NCI-H748 (cell line): ENCODE measurements at regions not wholly inside any gene's neighbourhood (a gene's known extent, or its start where the extent isn't known, plus 50 kb on each side); places are given as distances from the start of the nearest gene placed in this dataset.
"Not testable (repeated sequence)": the region's sequence is repeated elsewhere in the genome, so short reads cannot be mapped to it uniquely, and the experiment has no call there.

Experiments
- DNase-seq: peaks from one replicate; lab custom pipeline; 2025; ENCODE audit not compliant: unreplicated experiment; lab: John Stamatoyannopoulos, UW

DNA sequence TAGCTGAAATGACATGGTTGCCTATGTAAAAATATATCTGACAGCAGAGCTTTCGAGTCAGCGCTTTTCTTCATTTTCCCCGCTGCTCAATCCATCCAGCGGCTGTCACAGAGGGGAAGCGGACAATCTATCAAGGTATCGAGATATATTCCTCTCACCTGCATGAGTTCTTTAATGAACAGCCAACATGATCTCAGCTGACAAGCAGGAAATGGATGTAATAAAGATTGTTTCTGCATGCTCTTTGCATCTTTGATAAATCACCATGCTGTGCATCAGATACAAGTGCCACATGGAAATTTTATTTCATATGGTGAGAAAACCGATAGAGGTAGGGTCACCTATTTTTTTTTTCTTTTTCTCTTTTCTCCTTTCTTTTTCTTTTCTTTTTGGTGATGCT, 602.3 kb upstream of the MMS22L start:
- peak; percentile 54 for DNase-seq

DNA sequence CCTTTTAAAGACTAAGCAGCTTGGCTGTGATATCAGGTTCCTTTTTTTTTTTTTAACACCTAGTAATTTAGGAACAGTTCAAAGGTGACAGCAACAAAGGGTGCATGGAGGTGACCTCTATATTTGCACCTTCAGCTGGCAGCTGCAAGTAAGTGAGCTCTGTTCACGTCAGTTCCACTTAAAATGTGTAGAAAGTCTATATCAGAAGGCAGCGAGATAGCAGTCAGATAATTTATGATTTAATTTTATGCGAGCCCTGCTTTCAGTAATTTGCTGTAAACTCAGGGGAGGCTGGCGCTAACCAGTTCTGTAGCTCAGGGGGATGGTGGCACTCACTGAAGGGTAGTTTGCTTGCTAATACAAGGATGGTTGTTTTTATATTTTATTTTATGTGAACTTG, 602.8 kb upstream of the MMS22L start:
- peak; percentile 44 for DNase-seq

DNA sequence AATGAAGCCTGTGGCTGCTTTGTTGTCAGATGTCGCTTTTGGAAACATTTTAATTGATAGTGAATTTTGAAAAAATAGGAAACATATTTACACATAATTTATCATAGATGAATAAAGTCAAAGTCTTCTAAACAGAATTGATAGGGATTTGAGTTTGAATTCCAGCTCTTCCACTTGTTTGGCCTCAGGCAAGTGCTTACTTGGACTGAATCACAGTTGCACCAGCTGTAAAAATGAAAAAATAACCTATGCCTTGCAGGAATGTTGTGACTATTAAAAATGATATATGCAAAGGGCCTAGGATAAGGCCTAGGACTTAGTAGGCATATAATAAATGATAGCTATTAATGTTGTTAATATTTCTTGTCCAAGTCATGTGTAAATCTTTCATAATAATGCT, 618.5 kb upstream of the MMS22L start:
- DNase-seq: no peak

DNA sequence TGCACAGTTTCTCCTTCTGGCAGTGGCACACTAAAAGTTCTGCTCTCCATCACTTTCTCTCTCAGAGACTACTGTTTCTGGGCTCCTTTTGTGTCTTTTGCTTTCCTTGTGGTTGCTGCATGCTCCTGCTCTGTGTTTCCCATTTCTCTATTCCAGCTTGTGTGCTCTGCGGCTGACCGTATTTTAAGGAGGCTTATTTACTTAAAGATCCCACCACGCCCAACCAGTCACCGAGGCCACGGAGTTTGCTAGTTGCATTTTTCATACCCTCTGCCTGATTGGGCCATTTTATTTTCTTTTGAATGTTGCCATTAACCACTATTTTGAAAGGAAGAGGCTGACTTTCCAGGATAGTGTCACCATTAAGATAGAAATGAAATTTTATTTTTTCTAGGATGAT, 626.4 kb upstream of the MMS22L start:
- peak; percentile 20 for DNase-seq

DNA sequence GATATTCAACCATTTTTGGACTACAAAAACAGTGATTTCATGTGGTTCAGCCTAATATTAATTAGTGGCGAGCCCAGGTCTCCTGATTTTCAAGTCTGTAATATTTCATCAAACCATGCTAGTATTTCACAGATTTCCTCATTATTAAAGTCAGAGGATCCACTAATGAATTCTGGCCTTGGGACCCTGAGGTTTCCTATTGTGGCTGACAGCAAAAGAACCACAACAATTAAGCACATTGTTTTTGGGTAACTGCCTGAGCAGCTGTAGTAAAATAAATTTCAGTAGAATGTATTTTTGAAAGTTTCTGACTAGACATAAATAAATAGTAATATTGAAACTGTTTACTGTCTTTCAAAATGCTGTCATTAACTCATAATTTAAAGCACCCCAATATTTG, 630.7 kb upstream of the MMS22L start:
- no peak for DNase-seq

DNA sequence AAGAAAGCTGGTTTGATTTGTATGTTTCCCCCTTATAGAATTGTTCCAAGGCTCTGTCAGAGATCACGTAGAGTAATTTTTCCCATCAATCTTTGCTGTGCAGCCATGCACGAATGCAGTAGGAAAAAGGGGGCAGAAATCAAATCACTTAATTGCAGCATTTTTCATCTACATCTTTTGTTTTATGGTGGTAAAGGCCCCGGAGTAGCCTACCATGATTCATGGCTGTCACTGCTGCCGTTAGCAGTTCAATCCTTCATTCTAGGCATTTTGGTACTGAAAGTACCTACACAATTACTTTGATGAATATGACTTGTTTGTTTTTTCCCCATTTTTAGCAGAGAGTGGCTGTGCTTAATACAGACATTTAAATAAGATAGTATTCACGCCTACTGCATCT, 631.9 kb upstream of the MMS22L start:
- DNase-seq: no peak

DNA sequence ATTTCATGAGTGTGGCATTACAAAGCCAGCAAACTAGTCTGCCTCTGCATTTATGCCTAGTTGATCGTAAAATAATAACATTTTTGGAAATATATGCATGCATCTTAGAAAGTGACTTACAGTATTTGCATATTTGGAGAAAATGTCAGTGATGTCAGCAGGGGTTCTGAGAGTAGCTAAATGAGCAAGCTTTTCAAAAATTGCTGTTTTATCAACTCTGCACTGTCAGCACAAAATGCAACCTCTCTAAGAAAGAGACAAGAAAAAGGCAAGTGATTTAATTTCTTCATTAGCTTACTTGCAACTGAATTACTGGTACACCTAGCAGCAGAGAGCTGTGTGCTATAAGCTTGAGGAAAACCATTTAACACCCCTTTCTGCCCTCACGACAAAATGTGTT, 632.5 kb upstream of the MMS22L start:
- DNase-seq: no peak

DNA sequence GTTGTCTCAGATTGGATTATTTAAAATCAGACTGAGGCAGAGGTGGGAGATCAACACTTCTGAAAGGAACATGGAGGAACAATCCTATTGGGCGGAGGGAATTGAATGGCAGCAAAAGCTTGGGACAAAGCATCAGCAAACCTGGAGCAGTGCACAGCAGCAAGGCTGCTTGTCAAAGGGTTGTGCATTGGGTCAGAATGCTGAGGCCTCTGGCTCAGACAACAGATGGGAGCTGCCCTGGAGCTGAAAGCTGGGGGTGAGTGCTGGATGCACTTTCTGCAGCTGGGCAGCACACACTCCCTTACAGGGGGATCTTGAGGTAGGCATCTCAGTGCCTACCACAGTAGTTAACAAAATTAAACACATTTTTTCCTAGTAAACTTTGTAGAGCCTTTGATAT, 634.4 kb upstream of the MMS22L start:
- DNase-seq: no peak

DNA sequence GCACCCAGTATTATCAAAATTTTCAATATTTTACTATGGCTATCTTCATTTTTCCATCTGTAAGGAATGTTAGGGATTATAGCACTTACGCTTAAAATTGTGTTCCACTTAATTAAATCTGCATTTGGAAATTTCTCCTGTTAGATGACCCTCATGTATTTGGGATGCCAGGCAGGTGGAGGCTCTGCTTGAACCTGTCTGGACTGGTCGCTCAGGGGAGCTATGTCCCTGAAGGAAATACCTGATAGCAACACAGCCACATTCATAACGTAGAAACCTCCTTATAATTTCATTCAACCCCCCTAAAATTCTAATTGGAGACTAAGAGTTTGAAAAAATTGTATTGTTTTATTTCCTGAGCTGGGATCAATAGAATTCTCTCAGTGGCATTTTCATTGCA, 636.0 kb upstream of the MMS22L start:
- no peak for DNase-seq

DNA sequence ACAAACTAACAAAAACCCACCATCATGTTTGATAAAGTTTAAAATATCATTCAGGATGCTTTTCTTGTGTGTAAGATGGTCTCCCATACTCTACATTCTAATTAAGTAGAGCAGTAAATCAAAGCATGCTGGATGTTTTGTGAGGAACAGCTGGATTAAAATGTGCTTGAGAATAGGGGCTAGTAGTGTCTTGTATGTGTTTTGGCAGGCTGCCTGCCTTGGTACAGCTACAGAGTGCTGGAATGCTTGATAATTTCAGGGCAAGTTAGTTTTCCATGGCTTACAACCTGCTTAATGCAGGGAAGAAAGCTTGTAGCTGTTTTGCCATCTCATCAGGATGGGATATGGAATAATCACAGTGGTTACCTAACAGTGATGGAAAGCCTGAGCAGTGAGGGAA, 636.6 kb upstream of the MMS22L start:
- no peak for DNase-seq

DNA sequence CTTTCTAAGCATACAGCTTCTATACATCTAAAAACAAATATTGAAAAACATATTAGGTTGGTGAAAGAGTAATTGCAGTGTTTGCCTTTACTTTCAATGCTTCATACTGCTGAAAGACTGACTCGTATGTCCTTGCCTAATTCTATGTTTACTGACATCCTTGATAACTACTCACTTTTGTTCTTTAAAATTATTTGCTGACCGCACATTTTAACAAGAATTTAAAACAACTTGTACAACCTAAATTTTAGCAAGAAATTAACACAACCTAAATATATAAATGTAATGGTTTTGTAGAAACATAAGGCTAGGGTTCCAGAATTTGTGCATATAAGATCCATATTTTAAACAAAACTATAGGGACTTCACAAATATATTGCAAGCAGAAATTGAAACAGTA, 640.2 kb upstream of the MMS22L start:
- DNase-seq: peak; percentile 49

DNA sequence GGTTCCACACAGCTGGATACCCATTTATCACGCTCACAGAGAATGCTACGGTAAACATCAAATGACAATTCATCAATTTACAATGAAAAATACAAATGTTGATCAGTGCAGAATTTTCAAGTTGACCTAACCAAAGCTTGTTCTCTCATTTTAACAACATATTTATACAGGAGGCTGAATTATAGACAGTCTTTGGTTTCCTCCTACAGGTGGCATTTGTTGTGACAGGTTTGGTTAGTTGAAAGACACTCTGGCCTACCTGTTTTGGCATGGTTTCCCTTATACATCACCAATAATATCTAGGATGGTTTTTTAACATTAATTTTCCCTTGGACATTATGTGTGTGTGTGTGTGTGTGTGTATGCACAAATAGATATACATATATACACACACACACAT, 642.5 kb upstream of the MMS22L start:
- DNase-seq: peak; percentile 79

DNA sequence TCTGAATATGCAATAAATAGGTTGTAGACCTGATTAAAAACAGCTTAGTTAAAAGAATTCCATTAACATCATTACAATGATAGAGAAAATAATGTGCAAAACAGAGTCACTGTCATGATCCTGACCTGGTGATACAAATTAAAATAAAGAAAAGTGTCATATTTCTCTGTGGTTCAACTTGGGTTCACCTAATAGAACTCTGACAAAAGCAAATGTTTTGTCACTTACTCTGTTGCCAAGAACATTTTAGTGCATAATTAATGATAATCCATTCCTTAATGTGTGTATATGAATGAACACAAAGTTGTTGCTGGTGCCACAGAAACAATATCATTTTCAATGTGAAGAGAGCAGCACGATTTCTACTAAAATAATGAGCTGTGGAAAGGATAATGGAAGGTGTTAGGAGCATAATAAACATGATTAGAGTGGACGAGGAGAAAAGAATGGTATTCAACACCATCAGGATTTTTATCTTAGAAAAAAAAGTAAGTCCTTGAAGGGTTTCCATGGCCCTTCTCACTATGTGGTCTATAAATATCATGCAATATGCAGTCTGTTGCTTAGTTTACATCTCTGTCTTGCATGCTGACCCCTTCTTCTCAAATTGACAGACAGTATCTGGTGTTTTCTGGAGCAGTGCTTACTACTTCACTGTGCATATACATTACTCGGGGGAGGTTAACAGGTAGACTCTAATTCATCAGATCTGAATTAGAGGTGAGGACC, 656.6 kb upstream of the MMS22L start:
- DNase-seq: peak; percentile 59

DNA sequence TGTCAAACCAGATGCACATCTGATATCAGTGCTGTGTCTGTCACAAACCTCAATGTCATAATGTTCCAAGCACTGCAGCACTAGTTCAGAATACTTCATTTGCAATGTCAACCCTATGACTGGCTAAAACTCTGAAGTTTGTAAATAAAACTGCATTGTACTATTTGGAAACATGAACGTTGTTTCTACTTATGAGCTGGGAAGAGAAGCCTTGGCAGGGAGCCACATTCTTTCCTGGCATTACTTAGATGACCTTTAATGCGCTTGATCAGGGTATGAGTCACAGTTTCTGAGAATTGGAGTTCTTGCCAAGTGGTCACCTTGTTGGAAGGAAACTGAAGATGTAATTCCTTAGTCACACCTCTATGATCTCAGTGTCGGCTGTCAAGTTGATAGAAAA, 664.8 kb upstream of the MMS22L start:
- DNase-seq: peak; percentile 40

DNA sequence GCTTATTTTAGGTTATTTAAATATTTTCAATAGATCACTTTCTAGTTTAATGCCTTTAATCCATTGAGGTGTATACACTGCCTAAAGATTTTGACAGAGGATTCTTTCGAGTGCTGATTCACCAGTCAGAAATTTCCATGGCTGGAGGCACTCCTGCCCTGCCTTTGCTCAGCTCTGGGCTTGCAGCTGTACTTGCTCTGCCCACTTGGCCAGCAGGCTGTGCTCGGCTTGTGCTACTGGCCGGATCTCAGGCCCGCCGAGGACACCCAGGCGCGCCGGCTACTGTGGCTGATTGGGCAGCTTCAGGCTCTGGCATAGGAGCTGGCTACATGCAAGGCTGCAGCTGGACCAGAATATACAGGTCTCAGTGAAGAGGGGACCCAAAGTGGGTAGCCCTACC, 675.1 kb upstream of the MMS22L start:
- no peak for DNase-seq

DNA sequence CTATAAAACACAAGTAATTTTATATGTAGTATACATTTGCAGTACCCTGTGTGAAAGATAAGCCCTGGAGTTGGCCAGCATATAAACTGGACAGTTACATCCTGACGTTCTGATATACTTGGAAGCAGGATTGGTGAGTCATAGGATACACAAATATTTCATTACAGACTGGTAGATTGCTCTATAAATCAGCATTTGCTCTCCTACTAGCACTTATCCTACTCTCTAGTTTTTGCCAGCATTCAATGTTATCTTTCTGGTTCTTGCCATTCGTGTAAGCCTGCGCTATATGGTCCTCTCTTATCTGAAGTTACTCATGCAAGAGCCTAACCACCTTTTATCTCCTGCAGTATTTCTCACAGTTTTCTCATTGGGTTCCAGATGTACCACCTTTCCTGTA, 680.2 kb upstream of the MMS22L start:
- DNase-seq: no peak

DNA sequence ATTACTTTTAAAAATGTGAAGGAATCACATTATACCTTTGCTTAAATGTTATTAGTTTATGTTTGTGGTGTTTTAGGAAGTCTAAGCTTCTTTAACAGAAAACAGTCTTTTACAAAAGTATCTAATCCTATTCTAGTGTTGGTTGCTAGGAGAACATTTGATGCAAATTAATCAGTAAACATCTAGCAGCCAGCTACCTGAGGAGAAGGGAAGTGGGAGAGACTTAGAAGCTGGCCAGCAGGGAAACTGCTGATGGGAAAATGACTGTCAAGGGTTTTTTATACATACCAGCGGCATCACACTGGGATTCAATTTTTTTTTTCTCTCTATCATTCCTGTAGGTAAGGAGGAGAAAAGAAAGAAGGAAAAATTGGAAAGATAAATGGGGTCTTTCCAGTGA, 686.0 kb upstream of the MMS22L start:
- DNase-seq: no peak

DNA sequence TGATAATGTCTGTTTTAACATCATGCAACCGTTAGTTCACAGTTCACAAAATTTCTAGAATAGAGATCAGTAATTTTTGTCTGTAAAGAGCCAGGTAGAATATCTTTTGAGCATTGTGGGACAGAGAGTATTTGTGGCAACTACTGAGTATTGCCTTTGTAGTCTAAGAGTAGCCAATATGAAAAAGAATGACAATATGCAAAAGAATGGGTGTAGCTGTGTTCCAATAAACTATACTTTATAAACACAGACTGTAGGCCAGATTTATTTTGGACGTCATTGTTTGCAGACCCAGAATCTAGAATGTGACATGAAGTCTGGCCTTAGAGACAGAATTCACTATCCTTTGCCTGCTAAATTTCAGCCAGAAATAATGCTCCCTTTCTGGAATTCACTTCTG, 694.1 kb upstream of the MMS22L start:
- no peak for DNase-seq

DNA sequence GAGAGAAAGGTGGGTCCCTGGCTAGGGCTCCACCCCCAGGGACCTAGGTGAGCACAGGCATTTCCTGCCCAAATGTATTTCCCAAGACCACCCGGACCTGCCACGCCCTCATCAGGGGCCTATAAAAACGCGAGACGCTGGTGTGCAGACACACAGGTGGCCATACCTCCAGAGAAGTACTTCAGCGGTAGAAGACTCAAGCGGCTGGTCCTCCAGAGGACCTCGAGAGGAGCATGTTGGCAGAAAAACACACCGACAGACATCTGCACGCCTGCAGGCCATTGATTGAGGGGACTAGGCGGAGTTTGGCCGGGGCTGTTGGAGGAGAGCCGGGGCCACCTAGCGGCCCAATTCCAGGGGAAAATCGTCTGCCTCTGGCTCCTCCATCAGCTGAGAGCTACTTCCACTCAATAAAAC, 695.8 kb upstream of the MMS22L start:
- DNase-seq: no peak

DNA sequence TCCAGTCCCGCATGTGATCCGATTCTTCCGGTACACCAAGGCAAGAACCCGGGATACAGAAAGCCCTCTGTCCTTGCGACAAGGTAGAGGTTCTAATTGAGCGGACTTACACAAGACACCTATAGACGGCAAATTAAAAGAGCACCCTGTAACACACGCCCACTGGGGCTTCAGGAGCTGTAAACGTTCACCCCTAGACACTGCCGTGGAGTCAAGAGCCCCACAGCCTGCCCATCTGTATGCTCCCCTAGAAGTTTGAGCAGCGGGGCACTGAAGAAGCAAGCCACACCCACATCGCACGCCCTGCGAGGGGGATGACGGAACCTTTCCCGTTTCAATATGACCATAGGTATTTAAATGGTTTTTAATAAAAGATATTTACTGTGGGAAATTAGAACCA, 696.3 kb upstream of the MMS22L start:
- DNase-seq: not testable (repeated sequence)

DNA sequence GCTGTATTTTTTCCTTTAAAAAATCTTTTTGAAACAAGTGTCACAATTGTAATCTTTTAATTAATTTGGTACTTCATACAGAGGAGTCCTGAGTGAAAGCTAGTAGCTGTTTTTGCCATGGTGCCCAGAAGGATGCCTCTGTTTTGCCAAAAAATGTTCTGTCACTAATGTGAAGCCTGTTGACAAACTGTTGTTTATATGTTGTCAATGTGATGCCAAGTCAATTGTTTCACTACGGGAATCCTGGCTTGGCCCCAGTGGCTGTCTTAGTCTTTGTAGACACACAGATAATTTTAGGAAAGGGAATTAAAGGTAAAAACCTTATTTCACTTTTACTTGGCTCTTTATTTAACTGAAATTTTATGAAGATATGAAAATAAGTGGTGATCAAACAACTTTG, 706.4 kb upstream of the MMS22L start:
- DNase-seq: no peak

DNA sequence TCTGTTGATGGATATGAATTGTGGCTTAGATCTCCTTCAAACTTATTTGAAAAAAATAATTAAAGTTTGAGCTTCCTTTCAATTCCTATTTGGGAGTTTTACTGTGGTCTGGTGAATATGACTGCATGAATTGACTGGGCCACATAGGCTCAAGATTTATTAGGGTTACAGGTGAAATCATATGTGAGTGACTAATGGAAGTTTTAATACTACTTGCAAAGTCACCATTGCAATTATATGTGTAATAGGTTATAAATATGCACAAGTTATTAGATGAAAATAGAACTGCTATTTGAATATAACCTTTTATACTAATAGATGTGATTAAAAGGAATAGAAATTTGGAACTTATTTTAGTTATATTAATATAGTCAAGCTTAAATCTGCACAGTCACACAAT, 712.1 kb upstream of the MMS22L start:
- DNase-seq: no peak

DNA sequence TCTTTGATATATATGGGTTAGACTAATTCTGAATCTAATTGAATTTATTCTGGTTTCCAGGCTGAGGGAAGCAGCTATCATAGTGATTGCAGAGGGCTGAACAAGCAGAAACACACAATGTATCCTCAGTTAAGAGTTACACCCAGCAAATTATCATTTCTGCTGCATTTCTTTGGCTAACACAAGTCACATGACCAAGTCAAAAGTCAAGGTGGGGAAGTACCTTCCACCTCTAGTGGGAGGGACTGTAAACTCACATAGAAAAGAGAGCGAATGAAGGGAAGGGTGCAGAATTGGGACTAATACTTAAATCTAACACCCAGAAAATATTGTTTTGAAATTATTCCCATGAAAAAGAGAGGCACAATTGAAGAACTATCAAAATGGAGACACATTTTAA, 719.7 kb upstream of the MMS22L start:
- DNase-seq: no peak
